HFFc6 (cell line): ENCODE measurements at regions not wholly inside any gene's neighbourhood (a gene's known extent, or its start where the extent isn't known, plus 50 kb on each side); places are given as distances from the start of the nearest gene placed in this dataset.

Experiments used
- DNase-seq: peaks from one replicate; pipeline ENCODE4 v3.0.0-alpha.2; 2018
- H3K27ac Mint-ChIP-seq: 2 replicates; pipeline ENCODE4 v1.8.0; 2020; ENCODE audit warnings: mild to moderate bottlenecking, mixed read lengths
- H3K27me3 Mint-ChIP-seq: 2 replicates; pipeline ENCODE4 v1.8.0; 2021; ENCODE audit warnings: mild to moderate bottlenecking, moderate library complexity, mixed read lengths; ENCODE audit not compliant: insufficient read depth
- H3K36me3 Mint-ChIP-seq: 2 replicates; pipeline ENCODE4 v1.8.0; 2021; ENCODE audit warnings: low read depth, mixed read lengths
- H3K4me1 Mint-ChIP-seq: 2 replicates; pipeline ENCODE4 v1.8.0; 2020; ENCODE audit warnings: low read depth, mixed read lengths
- H3K4me3 Mint-ChIP-seq: 2 replicates; pipeline ENCODE4 v1.8.0; 2020; ENCODE audit warnings: mild to moderate bottlenecking, moderate library complexity, mixed read lengths
- H3K9me3 Mint-ChIP-seq: 2 replicates; pipeline ENCODE4 v1.8.0; 2020; ENCODE audit warnings: mild to moderate bottlenecking, mixed read lengths
- TF ChIP-seq, protein P1 (sequence below): fragments of 200-600 bp; sonication (generic); IDR thresholded peaks from 2 replicates; pipeline ENCODE4 v1.5.0; 2021; ENCODE audit warnings: antibody characterized with exemption, mild to moderate bottlenecking

- DNase-seq, result no peak
- no peaks in the 10 kb centered on the region for H3K36me3 Mint-ChIP-seq
- peaks cover 50% of the 10 kb centered on the region for H3K9me3 Mint-ChIP-seq
- no peak overlapping the region for H3K27ac Mint-ChIP-seq
- TF ChIP-seq, protein P1, sequence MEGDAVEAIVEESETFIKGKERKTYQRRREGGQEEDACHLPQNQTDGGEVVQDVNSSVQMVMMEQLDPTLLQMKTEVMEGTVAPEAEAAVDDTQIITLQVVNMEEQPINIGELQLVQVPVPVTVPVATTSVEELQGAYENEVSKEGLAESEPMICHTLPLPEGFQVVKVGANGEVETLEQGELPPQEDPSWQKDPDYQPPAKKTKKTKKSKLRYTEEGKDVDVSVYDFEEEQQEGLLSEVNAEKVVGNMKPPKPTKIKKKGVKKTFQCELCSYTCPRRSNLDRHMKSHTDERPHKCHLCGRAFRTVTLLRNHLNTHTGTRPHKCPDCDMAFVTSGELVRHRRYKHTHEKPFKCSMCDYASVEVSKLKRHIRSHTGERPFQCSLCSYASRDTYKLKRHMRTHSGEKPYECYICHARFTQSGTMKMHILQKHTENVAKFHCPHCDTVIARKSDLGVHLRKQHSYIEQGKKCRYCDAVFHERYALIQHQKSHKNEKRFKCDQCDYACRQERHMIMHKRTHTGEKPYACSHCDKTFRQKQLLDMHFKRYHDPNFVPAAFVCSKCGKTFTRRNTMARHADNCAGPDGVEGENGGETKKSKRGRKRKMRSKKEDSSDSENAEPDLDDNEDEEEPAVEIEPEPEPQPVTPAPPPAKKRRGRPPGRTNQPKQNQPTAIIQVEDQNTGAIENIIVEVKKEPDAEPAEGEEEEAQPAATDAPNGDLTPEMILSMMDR, result no peak
- no peaks in the 10 kb centered on the region for H3K4me1 Mint-ChIP-seq
- no peaks in the 10 kb centered on the region; the same call in none of the 2 replicates for H3K27me3 Mint-ChIP-seq
- no peak overlapping the region for H3K4me3 Mint-ChIP-seq
Observed at GRCh38 chr10:8584666-8585065, 530.2 kb downstream of the GATA3 start.

GRCh38 chr10:8586504-8586903 is 532.0 kb downstream of the GATA3 start:
- Mint-ChIP-seq H3K27ac (no peak overlapping the region), H3K36me3 (no peaks in the 10 kb centered on the region), H3K4me1 (no peaks in the 10 kb centered on the region), H3K4me3 (no peak overlapping the region), H3K9me3 (peaks cover 47% of the 10 kb centered on the region), H3K27me3 (no peaks in the 10 kb centered on the region; the same call in none of the 2 replicates)
- DNase-seq, result no peak
- TF ChIP-seq, protein P1, result no peak

DNA sequence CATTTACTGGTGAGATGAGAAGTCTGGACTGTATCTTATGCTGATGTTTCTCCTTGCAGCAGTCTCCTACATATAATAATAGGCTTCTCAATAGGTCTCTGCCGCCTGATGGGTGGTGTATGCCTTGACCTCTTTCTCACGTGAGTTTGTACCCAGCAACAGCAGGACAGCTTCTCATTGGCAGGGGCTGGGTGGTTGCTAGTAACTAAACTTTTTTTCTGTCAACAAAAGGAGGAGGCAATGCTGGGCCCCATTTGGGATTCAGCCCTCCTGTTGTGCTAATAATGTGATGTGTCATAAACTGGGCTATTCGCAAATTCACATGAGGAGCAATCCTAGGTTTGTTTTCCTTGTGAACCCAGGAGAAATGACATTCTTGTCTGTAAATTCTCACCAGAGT is 533.6 kb downstream of the GATA3 start:
- no peaks in the 10 kb centered on the region for H3K36me3 Mint-ChIP-seq
- no peak overlapping the region for H3K27ac Mint-ChIP-seq
- H3K9me3 Mint-ChIP-seq, result peaks cover 42% of the 10 kb centered on the region
- no peaks in the 10 kb centered on the region; the same call in none of the 2 replicates for H3K27me3 Mint-ChIP-seq
- H3K4me1 Mint-ChIP-seq, result no peaks in the 10 kb centered on the region
- no peak for DNase-seq
- TF ChIP-seq, protein P1, result no peak
- H3K4me3 Mint-ChIP-seq, result no peak overlapping the region

- no peak overlapping the region for H3K27ac Mint-ChIP-seq
Observed at GRCh38 chr10:8590518-8590917, 536.0 kb downstream of the GATA3 start.

GRCh38 chr10:8591640-8592039 is 537.2 kb downstream of the GATA3 start:
- H3K9me3 Mint-ChIP-seq, result peaks cover 45% of the 10 kb centered on the region
- H3K4me3 Mint-ChIP-seq, result no peak overlapping the region
- H3K4me1 Mint-ChIP-seq, result no peaks in the 10 kb centered on the region
- H3K36me3 Mint-ChIP-seq, result no peaks in the 10 kb centered on the region
- DNase-seq, result no peak
- H3K27me3 Mint-ChIP-seq, result no peaks in the 10 kb centered on the region; the same call in 1 of the 2 replicates
- TF ChIP-seq, protein P1, result no peak
- H3K27ac Mint-ChIP-seq, result no peak overlapping the region

More at GRCh38 chr10:8590518-8590917, 536.0 kb downstream of the GATA3 start:
- Mint-ChIP-seq H3K36me3 (no peaks in the 10 kb centered on the region), H3K27me3 (no peaks in the 10 kb centered on the region; the same call in none of the 2 replicates), H3K4me1 (no peaks in the 10 kb centered on the region), H3K4me3 (no peak overlapping the region), H3K9me3 (peaks cover 41% of the 10 kb centered on the region)
- TF ChIP-seq, protein P1, result no peak
- DNase-seq, result no peak

DNA sequence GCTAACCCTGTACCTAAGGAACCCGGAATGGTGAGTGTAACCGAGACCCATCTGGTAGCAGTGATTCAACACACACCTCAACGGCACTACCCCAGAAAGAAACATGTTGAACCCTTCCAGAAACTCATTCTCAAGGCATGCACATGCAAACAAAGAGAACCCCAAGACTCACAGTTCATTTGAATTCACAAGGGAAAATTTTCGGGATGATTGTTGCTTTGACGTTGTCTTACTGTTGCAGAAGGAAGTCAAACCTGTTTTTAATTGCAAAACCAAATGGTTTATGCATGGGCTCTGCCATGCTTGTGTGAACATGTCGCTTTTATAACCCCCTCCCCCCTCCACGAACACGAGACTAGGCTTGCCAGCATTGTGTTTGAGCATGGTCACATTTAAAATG is 539.7 kb downstream of the GATA3 start:
- Mint-ChIP-seq H3K9me3 (peaks cover 34% of the 10 kb centered on the region), H3K4me1 (no peaks in the 10 kb centered on the region), H3K27me3 (no peaks in the 10 kb centered on the region), H3K4me3 (no peak overlapping the region), H3K36me3 (no peaks in the 10 kb centered on the region), H3K27ac (no peak overlapping the region)
- TF ChIP-seq, protein P1, result no peak
- no peak for DNase-seq
